K562 (cell line): ENCODE measurements at regions not wholly inside any gene's neighbourhood (a gene's known extent, or its start where the extent isn't known, plus 50 kb on each side); places are given as distances from the start of the nearest gene placed in this dataset.
"Not testable (repeated sequence)": the region's sequence is repeated elsewhere in the genome, so short reads cannot be mapped to it uniquely, and the experiment has no call there.

Experiments used
- ATAC-seq: fragments of 200-7000 bp; cut with Tn5 transposase; 3 replicates; pipeline ENCODE4 v1.9.1; 2020; ENCODE audit warnings: moderate library complexity
- BruUV-seq: library from RNA; stranded (reverse); fragments of 400-500 nt; replicated peaks from 2 replicates; lab custom pipeline; 2021; lab: Mats Ljungman, UMichigan
- CTCF ChIA-PET: fragments of 300-600 bp; formaldehyde crosslinking; extraction: SDS; loops from one replicate; lab custom pipeline; 2021; ENCODE audit warnings: low intra/inter-chr PET ratio; lab: Yijun Ruan, JAX
- POLR2A ChIA-PET: fragments of 300-600, 350-650 bp; sonication (Branson Sonifier 250); formaldehyde crosslinking; extraction: SDS; loops from one replicate; lab custom pipeline; 2021; ENCODE audit warnings: antibody characterized with exemption, inconsistent platforms; lab: Yijun Ruan, JAX
- DNase-seq, 4 experiments: peaks; one replicate each; pipeline versions ENCODE4 v3.0.0 to v3.0.0-alpha.2; 2011 to 2018; ENCODE audit warnings: low spot score in 3 of 4, mixed read lengths in 3 of 4; ENCODE audit errors: extremely low read depth in 1 of 4
- FAIRE-seq: peaks from 2 replicates; lab custom pipeline; 2011; peaks lifted over from hg19 to GRCh38; lab: Jason Lieb, UNC
- H2AFZ ChIP-seq: 2 replicates; pipeline ENCODE4 v1.6.0; 2011; ENCODE audit warnings: low read depth, low read length, control low read depth, inconsistent platforms
- H3K27ac ChIP-seq: fragments of 200-600 bp; 3 replicates; pipeline ENCODE4 v1.8.0; 2011; ENCODE audit warnings: low read depth, mild to moderate bottlenecking, control low read depth, inconsistent platforms, low read length, moderate library complexity, mixed read lengths; ENCODE audit errors: extremely low read depth
- H3K27me3 ChIP-seq, 2 experiments: fragments of 300-600 bp in 1 of 2; 2 replicates in 1 of 2; 3 replicates in 1 of 2; pipeline versions ENCODE4 v1.6.0 to v1.8.0; 2011; ENCODE audit warnings: inconsistent platforms in 2 of 2, low read length in 2 of 2, mild to moderate bottlenecking in 1 of 2, mixed read lengths in 1 of 2, moderate library complexity in 1 of 2; ENCODE audit not compliant: control insufficient read depth in 2 of 2, insufficient read depth in 2 of 2
- H3K36me3 ChIP-seq: fragments of 300-600 bp; 3 replicates; pipeline ENCODE4 v1.8.0; 2011; ENCODE audit warnings: mild to moderate bottlenecking, low read length, inconsistent platforms; ENCODE audit not compliant: control insufficient read depth, insufficient read depth
- H3K4me1 ChIP-seq, 2 experiments: fragments of 200-600 bp in 1 of 2; replicated peaks in 1 of 2; 2 replicates in 1 of 2; 3 replicates in 1 of 2; pipeline versions ENCODE4 v1.5.1 to v1.8.0; 2011; ENCODE audit warnings: inconsistent platforms in 2 of 2, low read length in 2 of 2, mild to moderate bottlenecking in 1 of 2, mixed read lengths in 1 of 2, moderate library complexity in 1 of 2; ENCODE audit not compliant: control insufficient read depth in 2 of 2, insufficient read depth in 2 of 2
- H3K4me2 ChIP-seq: 2 replicates; pipeline ENCODE4 v1.6.1; 2011; ENCODE audit warnings: low read length, control low read depth, inconsistent platforms, mixed read lengths; ENCODE audit not compliant: insufficient read depth
- H3K4me3 ChIP-seq: fragments of 200-600 bp; sonication (generic), shearing (Covaris generic); 2 replicates; pipeline ENCODE4 v1.5.1; 2016; ENCODE audit warnings: control low read depth, inconsistent platforms
- H3K79me2 ChIP-seq: fragments of 200-600 bp; 3 replicates; pipeline ENCODE4 v1.8.0; 2011; ENCODE audit warnings: low read length, inconsistent platforms; ENCODE audit not compliant: control insufficient read depth, insufficient read depth
- H3K9ac ChIP-seq, 2 experiments: 2 replicates each; pipeline versions ENCODE4 v1.6.0 to v1.6.1; 2011; ENCODE audit warnings: low read depth in 2 of 2, low read length in 2 of 2, control low read depth in 1 of 2, inconsistent platforms in 1 of 2, mild to moderate bottlenecking in 1 of 2, mixed read lengths in 1 of 2; ENCODE audit not compliant: insufficient read depth in 1 of 2
- H3K9me1 ChIP-seq: one replicate; pipeline ENCODE4 v1.6.0; 2011; ENCODE audit warnings: inconsistent platforms, mild to moderate bottlenecking, low read length, moderate library complexity; ENCODE audit not compliant: control insufficient read depth, insufficient read depth
- H3K9me3 ChIP-seq: replicated peaks from 2 replicates; pipeline ENCODE4 v1.5.1; 2011; ENCODE audit warnings: low read depth, low read length, inconsistent platforms; ENCODE audit not compliant: control insufficient read depth, insufficient read depth
- H4K20me1 ChIP-seq: replicated peaks from 2 replicates; pipeline ENCODE4 v1.6.1; 2011; ENCODE audit warnings: low read length, inconsistent platforms, mixed read lengths; ENCODE audit not compliant: control insufficient read depth, insufficient read depth
- ZNF140 ChIP-seq: fragments of 250-450 bp; sonication (Bioruptor Pico); IDR thresholded peaks from 2 replicates; pipeline ENCODE4 v1.8.0; 2021; ENCODE audit warnings: moderate library complexity, mild to moderate bottlenecking, inconsistent platforms
- WGBS: fragments of 100-300 bp; shearing (Covaris generic); methylation state at CpG from one replicate; pipeline ENCODE4 v1.1.6; 2016; ENCODE audit warnings: low coverage, mixed read lengths; ENCODE audit not compliant: insufficient coverage; ENCODE audit errors: missing lambda C conversion rate; 5-methylcytosine and 5-hydroxymethylcytosine counted together
- in situ Hi-C: fragments of 300-500 bp; cut with MboI; formaldehyde crosslinking; loops from 4 replicates; pipeline ENCODE4 v1.15.0; 2018; ENCODE audit warnings: inconsistent platforms, mixed read lengths
- intact Hi-C: fragments of 100-400 bp; cut with micrococcal nuclease; formaldehyde crosslinking; loops from 2 replicates; pipeline ENCODE4 v1.14.2; 2022

GRCh38 chrX:27162496-27162895 is 300.6 kb downstream of the PPP4R3C start:
- BruUV-seq = no TSS peak
- H3K4me1 ChIP-seq = no peaks in the 10 kb centered on the region
- no peak overlapping the region for H3K27ac ChIP-seq
- no peak overlapping the region for H2AFZ ChIP-seq
- intact Hi-C loops (no loop called here), in situ Hi-C loops (no loop called here)
- no peak overlapping the region for H3K9ac ChIP-seq
- no peak for ATAC-seq
- CTCF ChIA-PET = no interaction called here
- H3K79me2 ChIP-seq = no peaks in the 10 kb centered on the region
- no peaks in the 10 kb centered on the region for H3K9me1 ChIP-seq
- no peaks in the 10 kb centered on the region for H4K20me1 ChIP-seq
- DNase-seq = no peak
- no peak for TF ChIP-seq ZNF140 (CRISPR knock-in tag)
- H3K4me3 ChIP-seq = no peak overlapping the region
- H3K4me2 ChIP-seq = no peak overlapping the region
- no peak for FAIRE-seq
- no peaks in the 10 kb centered on the region for H3K9me3 ChIP-seq
- 0% methylated on average over 1 of the region's 1 CpG for WGBS
- H3K27me3 ChIP-seq = no peaks in the 10 kb centered on the region
- POLR2A ChIA-PET = no interaction called here
- no peaks in the 10 kb centered on the region for H3K36me3 ChIP-seq

GRCh38 chrX:27156921-27157320 is 306.2 kb downstream of the PPP4R3C start:
- H3K27me3 ChIP-seq, H3K9ac ChIP-seq, CTCF ChIA-PET, FAIRE-seq, H3K4me3 ChIP-seq, H3K9me1 ChIP-seq, BruUV-seq, in situ Hi-C loops, H3K36me3 ChIP-seq, H3K4me2 ChIP-seq, POLR2A ChIA-PET, H4K20me1 ChIP-seq, DNase-seq, ATAC-seq, intact Hi-C loops, H3K79me2 ChIP-seq, H3K9me3 ChIP-seq, H2AFZ ChIP-seq, H3K4me1 ChIP-seq, H3K27ac ChIP-seq: not testable (repeated sequence)
- 0% methylated on average over 5 of the region's 21 CpGs for WGBS
